ENCODE measurements at regions not wholly inside any gene's neighbourhood (a gene's known extent, or its start where the extent isn't known, plus 50 kb on each side); places are given as distances from the start of the nearest gene placed in this dataset.
"Not testable (repeated sequence)": the region's sequence is repeated elsewhere in the genome, so short reads cannot be mapped to it uniquely, and the experiment has no call there.

GRCh38 chr1:87972811-87973210 lies 644.1 kb downstream of the LMO4 start:
- no peaks in the 10 kb centered on the region for H3K4me1 Mint-ChIP-seq (ENCODE audit: low read depth)
- H3K36me3 Mint-ChIP-seq: no peaks in the 10 kb centered on the region
- peaks cover 5% of the 10 kb centered on the region for H3K27me3 Mint-ChIP-seq
- intact Hi-C loops (cut with micrococcal nuclease): no loop called here
- H3K27ac Mint-ChIP-seq: no peak overlapping the region
- no peak for DNase-seq
- ChIA-PET CTCF (no interaction called here), POLR2A (no interaction called here)
- H3K4me3 Mint-ChIP-seq: no peak overlapping the region
- H3K9me3 Mint-ChIP-seq: no peaks in the 10 kb centered on the region

GRCh38 chr1:87973896-87974295 lies 645.2 kb downstream of the LMO4 start:
- H3K9me3 Mint-ChIP-seq: no peaks in the 10 kb centered on the region
- H3K27me3 Mint-ChIP-seq: peaks cover 5% of the 10 kb centered on the region
- intact Hi-C loops (cut with micrococcal nuclease): no loop called here
- ChIA-PET POLR2A (no interaction called here), CTCF (no interaction called here)
- DNase-seq: no peak
- no peak overlapping the region for H3K27ac Mint-ChIP-seq
- no peak overlapping the region for H3K4me3 Mint-ChIP-seq
- H3K4me1 Mint-ChIP-seq (ENCODE audit: low read depth): no peaks in the 10 kb centered on the region
- no peaks in the 10 kb centered on the region for H3K36me3 Mint-ChIP-seq

GRCh38 chr1:87976316-87976715 lies 647.6 kb downstream of the LMO4 start:
- intact Hi-C loops (cut with micrococcal nuclease): no loop called here
- Mint-ChIP-seq H3K27ac (no peak overlapping the region), H3K9me3 (no peaks in the 10 kb centered on the region), H3K36me3 (no peaks in the 10 kb centered on the region), H3K4me1 (ENCODE audit: low read depth) (no peaks in the 10 kb centered on the region), H3K27me3 (peaks cover 11% of the 10 kb centered on the region), H3K4me3 (no peak overlapping the region)
- CTCF ChIA-PET: no interaction called here
- no peak for DNase-seq
- POLR2A ChIA-PET: no interaction called here

DNA sequence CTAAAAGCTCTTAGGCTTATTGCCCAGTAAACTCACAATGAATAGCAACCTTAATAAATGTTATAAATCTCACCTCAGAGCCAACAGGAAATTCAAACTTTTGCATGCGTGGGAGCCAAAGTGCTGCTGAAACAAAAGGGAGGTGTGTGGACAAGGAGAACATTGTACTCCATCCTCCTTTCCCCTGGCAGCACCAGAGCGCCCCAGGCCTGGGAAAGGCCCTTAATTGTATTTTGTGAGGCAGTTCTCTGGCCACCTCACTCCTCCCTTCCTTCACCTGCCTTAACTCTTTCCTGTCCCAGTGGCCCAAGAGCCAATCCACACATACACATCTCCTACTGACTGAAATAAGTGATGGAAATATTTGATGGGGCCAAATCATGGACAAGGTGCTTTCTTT lies 648.5 kb downstream of the LMO4 start:
- no peak for DNase-seq
- Mint-ChIP-seq H3K36me3 (no peaks in the 10 kb centered on the region), H3K4me1 (ENCODE audit: low read depth) (no peaks in the 10 kb centered on the region), H3K27me3 (peaks cover 15% of the 10 kb centered on the region), H3K27ac (no peak overlapping the region), H3K4me3 (no peak overlapping the region), H3K9me3 (no peaks in the 10 kb centered on the region)
- CTCF ChIA-PET: no interaction called here
- intact Hi-C loops (cut with micrococcal nuclease): no loop called here
- POLR2A ChIA-PET: no interaction called here

DNA sequence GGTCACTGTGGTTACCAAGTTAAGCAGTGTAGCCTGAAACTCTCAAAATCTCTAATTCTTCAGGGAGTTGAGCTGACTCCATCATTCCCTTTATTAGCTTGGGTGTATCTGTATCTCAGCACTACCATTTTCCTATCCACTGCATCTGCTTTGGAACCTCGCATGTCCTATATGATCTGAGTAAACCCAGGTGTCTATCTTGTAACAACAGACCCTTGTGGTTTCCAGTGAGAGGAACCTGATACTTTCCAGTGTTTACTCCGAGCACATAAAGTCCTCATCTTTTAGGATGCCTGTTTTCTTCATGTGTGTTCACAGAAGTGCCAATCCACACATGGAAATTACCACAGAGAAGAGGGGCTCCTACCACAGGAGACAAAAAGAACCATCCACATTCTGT lies 650.4 kb downstream of the LMO4 start:
- Mint-ChIP-seq H3K4me1 (ENCODE audit: low read depth) (no peaks in the 10 kb centered on the region), H3K27ac (no peak overlapping the region), H3K36me3 (no peaks in the 10 kb centered on the region), H3K9me3 (no peaks in the 10 kb centered on the region), H3K27me3 (peaks cover 17% of the 10 kb centered on the region), H3K4me3 (no peak overlapping the region)
- CTCF ChIA-PET: no interaction called here
- intact Hi-C loops (cut with micrococcal nuclease): no loop called here
- DNase-seq: no peak
- POLR2A ChIA-PET: no interaction called here

GRCh38 chr1:87980494-87980893 lies 651.8 kb downstream of the LMO4 start:
- ChIA-PET CTCF (no interaction called here), POLR2A (no interaction called here)
- Mint-ChIP-seq H3K27me3 (peaks cover 17% of the 10 kb centered on the region), H3K4me3 (no peak overlapping the region), H3K27ac (no peak overlapping the region), H3K9me3 (no peaks in the 10 kb centered on the region), H3K36me3 (no peaks in the 10 kb centered on the region), H3K4me1 (ENCODE audit: low read depth) (no peaks in the 10 kb centered on the region)
- DNase-seq: no peak
- intact Hi-C loops (cut with micrococcal nuclease): no loop called here

- Mint-ChIP-seq H3K36me3 (no peaks in the 10 kb centered on the region), H3K4me3 (no peak overlapping the region), H3K4me1 (ENCODE audit: low read depth) (no peaks in the 10 kb centered on the region), H3K9me3 (no peaks in the 10 kb centered on the region), H3K27me3 (peaks cover 16% of the 10 kb centered on the region), H3K27ac (no peak overlapping the region)
- ChIA-PET CTCF (no interaction called here), POLR2A (no interaction called here)
- DNase-seq: no peak
- intact Hi-C loops (cut with micrococcal nuclease): no loop called here
Observed at GRCh38 chr1:87981386-87981785, 652.7 kb downstream of the LMO4 start.

DNA sequence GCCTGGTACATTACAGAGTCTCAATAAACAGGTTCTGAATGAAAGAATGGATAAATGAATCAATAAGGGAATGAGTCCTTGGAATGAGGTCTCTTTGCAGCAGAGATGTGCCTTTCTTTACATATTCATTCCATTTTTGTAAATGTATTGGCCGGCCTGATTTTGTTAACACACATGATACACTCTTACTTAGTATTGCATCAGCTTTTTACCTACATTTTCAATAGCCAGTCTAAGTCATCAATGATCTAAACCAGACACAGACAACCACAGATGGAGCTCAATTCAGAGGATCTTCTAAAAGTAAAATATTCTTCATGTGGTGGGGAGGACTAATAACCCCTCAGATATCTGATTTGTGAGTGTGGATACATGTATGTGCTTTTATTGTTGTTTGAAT lies 653.1 kb downstream of the LMO4 start:
- POLR2A ChIA-PET: no interaction called here

DNA sequence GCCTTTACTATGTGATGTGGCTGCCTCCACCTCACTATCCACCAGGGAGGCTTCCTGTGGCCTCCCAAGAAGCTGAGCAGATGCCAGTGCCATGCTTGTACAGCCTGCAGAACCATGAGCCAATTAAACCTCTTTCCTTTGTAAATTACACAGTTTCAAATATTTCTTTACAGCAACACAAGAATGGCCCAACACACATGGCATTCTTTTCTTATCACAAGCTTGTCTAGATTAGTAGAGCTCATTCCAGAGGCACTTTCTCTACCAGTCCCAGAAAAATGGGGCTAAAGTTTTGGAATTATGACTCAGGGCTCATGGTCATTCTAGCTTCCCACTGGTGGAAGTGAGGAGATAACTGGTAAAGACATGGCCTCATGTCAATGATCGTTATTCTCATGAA lies 655.2 kb downstream of the LMO4 start:
- no peak for DNase-seq
- no peaks in the 10 kb centered on the region for H3K36me3 Mint-ChIP-seq
- no peak overlapping the region for H3K27ac Mint-ChIP-seq
- CTCF ChIA-PET: no interaction called here
- H3K9me3 Mint-ChIP-seq: no peaks in the 10 kb centered on the region
- POLR2A ChIA-PET: no interaction called here
- H3K4me1 Mint-ChIP-seq (ENCODE audit: low read depth): no peaks in the 10 kb centered on the region
- intact Hi-C loops (cut with micrococcal nuclease): no loop called here
- peaks cover 22% of the 10 kb centered on the region for H3K27me3 Mint-ChIP-seq
- H3K4me3 Mint-ChIP-seq: no peak overlapping the region

More for the DNA sequence above, 653.1 kb downstream of the LMO4 start:
- Mint-ChIP-seq H3K27ac (no peak overlapping the region), H3K9me3 (no peaks in the 10 kb centered on the region), H3K4me1 (ENCODE audit: low read depth) (no peaks in the 10 kb centered on the region), H3K27me3 (peaks cover 16% of the 10 kb centered on the region), H3K36me3 (no peaks in the 10 kb centered on the region), H3K4me3 (no peak overlapping the region)
- no peak for DNase-seq
- intact Hi-C loops (cut with micrococcal nuclease): no loop called here
- CTCF ChIA-PET: no interaction called here

DNA sequence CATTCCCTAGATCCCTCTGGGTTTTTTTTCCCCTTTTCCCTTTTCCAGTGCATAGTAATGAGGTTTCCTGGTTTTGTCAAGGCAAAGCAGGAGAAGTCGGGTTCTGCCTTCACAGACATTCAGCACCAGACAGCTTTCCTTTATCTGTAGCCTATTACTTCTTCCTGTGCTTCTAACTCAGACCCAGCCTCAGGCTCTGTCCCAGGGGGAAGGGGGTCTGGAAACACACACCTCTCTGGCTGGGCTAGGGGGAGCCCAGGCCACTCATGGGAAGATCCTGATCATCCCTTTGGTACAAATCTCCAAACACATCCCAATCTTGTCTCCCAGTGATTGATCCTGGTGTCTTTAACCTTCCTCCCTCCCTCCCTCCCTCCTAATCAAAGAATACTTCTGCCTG lies 656.4 kb downstream of the LMO4 start:
- POLR2A ChIA-PET: no interaction called here
- no peak for DNase-seq
- no peaks in the 10 kb centered on the region for H3K9me3 Mint-ChIP-seq
- CTCF ChIA-PET: no interaction called here
- H3K36me3 Mint-ChIP-seq: no peaks in the 10 kb centered on the region
- no peak overlapping the region for H3K4me3 Mint-ChIP-seq
- no peak overlapping the region for H3K27ac Mint-ChIP-seq
- intact Hi-C loops (cut with micrococcal nuclease): no loop called here
- H3K4me1 Mint-ChIP-seq (ENCODE audit: low read depth): no peaks in the 10 kb centered on the region
- H3K27me3 Mint-ChIP-seq: peaks cover 22% of the 10 kb centered on the region

GRCh38 chr1:87986130-87986866 lies 657.6 kb downstream of the LMO4 start:
- CTCF ChIA-PET: interaction anchor here (0.9 kb wide), 1 partner anchor 32 kb away, joined by 3 read pairs; no protein-coding TSS in a partner anchor
- POLR2A ChIA-PET: no interaction called here
- Mint-ChIP-seq H3K4me3 (no peak overlapping the region), H3K36me3 (no peaks in the 10 kb centered on the region), H3K27me3 (peaks cover 16% of the 10 kb centered on the region), H3K9me3 (no peaks in the 10 kb centered on the region), H3K4me1 (ENCODE audit: low read depth) (no peaks in the 10 kb centered on the region), H3K27ac (no peak overlapping the region)
- intact Hi-C loops (cut with micrococcal nuclease): no loop called here
- DNase-seq: no peak

GRCh38 chr1:87989346-87989745 lies 660.7 kb downstream of the LMO4 start:
- ChIA-PET POLR2A (no interaction called here), CTCF (no interaction called here)
- H3K4me3 Mint-ChIP-seq: no peak overlapping the region
- intact Hi-C loops (cut with micrococcal nuclease): no loop called here
- H3K27ac Mint-ChIP-seq: no peak overlapping the region
- no peaks in the 10 kb centered on the region for H3K4me1 Mint-ChIP-seq (ENCODE audit: low read depth)
- no peaks in the 10 kb centered on the region for H3K9me3 Mint-ChIP-seq
- H3K36me3 Mint-ChIP-seq: no peaks in the 10 kb centered on the region
- peaks cover 9% of the 10 kb centered on the region for H3K27me3 Mint-ChIP-seq
- DNase-seq: no peak

GRCh38 chr1:87992536-87992935 lies 663.9 kb downstream of the LMO4 start:
- H3K27me3 Mint-ChIP-seq, H3K36me3 Mint-ChIP-seq, CTCF ChIA-PET: not testable (repeated sequence)

More at GRCh38 chr1:87992536-87992935, 663.9 kb downstream of the LMO4 start:
- H3K4me3 Mint-ChIP-seq; H3K4me1 Mint-ChIP-seq (ENCODE audit: low read depth); intact Hi-C loops (cut with micrococcal nuclease); H3K9me3 Mint-ChIP-seq; H3K27ac Mint-ChIP-seq; DNase-seq; POLR2A ChIA-PET: not testable (repeated sequence)

Measured in activated CD4-positive, alpha-beta memory T cell treated with anti-CD3 and anti-CD28 coated beads for 36 hours (primary cell).